NCI-H187 (cell line): ENCODE measurements at regions not wholly inside any gene's neighbourhood (a gene's known extent, or its start where the extent isn't known, plus 50 kb on each side); places are given as distances from the start of the nearest gene placed in this dataset.
"Not testable (repeated sequence)": the region's sequence is repeated elsewhere in the genome, so short reads cannot be mapped to it uniquely, and the experiment has no call there.

Source experiments
- DNase-seq, 2 experiments: peaks; one replicate each; lab custom pipeline; 2025; lab: John Stamatoyannopoulos, UW

DNA sequence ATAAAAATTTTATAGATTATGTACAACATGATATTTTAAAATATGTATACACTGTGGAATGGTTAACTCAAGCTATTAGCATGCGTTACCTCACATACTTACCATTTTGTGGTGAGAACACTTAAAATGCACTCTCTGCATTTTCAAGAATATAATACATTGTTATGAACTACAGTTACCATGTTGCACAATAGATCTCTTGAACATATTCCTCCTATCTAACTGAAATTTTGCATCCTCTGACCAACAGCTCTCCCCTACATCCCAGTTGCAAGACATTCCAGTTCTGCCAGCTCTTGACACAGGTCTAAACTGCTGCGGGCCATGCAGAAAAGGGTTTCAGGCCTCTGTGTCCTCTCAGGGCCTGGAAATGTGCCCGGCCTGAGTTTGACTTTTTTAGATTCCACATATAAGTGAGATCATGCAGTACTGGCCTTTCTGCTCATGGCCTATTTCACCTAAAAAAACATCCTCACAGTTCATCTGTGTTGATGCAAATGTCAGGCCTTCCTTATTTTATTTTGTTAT is 113.7 kb downstream of the CDCA7 start:
- no peak for DNase-seq

DNA sequence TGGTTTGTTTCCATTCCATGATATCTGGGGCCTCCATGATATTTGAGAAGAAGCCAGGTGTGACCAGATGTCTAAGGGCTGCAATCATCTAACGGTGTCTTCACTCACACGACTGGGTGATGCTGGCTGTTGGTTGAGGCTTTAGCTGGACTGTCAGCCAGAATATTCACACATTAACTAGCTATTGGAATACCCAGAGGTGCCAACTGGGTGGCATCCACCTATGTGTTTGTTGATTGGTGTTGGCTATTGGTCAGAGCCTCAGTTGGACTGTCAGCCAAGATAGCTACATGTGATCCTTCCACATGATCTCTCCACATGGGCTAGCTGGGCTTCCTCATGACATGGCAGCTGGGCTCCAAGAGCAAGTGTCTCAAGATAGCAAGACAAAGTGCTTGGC is 117.4 kb downstream of the CDCA7 start:
- no peak for DNase-seq

DNA sequence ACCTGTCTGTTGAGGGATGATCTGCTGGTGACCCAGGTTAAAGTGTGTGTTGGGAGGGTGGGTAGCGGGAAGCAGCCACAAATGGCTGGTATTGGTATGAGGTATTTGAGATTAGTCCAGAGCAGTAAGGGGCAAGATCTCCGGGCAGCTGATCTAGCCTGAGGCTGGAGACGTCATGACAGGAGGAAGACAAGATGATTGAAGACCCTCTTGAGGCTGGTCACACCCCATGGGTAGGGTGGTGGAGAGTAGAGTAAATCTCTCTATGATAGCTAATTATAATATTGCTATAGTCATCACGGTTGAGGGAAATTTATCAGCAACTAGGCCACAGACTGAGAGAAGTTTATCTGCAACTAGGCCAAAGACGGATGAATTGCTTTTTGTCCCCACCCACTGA is 128.5 kb downstream of the CDCA7 start:
- no peak for DNase-seq

- no peak for DNase-seq
Measured at GRCh38 chr2:173488861-173489260, 134.2 kb downstream of the CDCA7 start.

DNA sequence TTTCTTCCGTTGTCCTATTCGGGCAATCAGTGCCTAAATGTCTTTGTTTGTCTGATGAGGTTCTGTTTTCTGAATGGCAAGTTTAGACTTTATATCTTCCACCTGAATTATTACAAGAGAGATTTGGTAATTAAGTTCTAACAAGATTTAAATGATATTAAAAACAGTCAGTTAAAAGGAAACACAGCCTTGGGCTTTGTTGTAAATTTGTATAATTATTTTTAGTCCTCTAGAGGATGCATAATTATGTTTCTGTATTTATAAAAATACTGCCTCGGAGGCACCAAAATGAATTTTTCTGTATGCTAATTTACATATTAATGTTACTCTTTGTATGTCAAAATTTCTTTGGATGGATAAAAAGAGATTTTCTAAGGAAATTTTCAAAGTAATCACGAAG is 136.7 kb downstream of the CDCA7 start:
- no peak for DNase-seq

DNA sequence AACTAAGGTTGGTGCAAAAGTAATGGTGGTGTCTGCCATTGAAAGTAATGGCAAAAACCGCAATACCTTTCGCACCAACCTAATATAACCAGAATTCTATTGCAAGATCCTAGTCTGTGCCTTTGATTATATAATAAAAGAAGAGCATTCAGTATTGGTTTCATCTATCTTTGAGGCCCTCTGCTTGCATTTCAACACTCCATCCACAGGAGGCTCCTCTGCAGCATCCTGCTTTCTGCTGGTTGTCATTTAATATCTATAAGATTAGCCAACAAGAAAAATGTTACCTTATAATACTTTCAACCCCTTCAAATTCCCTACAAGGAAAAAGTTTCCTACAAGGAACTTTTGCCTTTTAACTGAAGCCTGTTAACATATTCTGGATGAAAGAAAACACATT is 139.2 kb downstream of the CDCA7 start:
- no peak for DNase-seq

GRCh38 chr2:173496746-173497145 is 142.1 kb downstream of the CDCA7 start:
- no peak for DNase-seq

- DNase-seq, result no peak
Measured at GRCh38 chr2:173500953-173501352, 146.3 kb downstream of the CDCA7 start.

DNA sequence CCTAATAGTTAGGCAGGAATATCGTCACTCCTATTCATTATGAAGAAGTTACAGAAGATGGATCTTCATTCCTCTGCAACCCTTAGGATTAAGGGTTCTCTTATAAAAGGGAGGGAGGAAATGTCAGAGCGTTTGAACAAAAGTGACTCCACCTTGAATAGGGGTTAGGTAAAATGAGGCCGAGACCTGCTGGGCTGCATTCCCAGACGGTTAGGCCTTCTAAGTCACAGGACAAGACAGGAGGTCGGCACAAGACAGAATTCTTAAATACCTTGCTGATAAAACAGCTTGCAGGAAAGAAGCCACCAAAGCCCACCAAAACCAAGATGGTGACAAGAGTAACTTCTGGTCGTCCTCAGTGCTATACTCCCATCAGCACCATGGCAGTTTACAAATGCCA is 147.6 kb downstream of the CDCA7 start:
- no peak for DNase-seq

DNA sequence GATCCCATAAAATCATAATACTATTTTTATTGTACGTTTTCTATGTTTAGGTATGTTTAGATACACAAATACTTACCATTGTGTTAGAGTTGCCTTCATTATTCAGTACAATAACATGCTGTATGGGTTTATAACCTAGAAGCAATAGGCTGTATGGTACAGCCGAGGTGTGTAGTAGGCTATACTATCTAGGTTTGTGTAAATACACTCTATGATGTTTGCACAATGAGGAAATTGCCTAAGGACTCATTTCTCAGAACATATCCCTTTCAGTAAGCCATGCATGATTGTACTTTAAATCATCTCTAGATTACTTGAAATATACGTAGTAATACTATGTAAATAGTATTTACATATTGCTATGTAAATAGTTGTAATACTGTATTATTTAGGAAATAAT is 156.7 kb downstream of the CDCA7 start:
- no peak for DNase-seq

DNA sequence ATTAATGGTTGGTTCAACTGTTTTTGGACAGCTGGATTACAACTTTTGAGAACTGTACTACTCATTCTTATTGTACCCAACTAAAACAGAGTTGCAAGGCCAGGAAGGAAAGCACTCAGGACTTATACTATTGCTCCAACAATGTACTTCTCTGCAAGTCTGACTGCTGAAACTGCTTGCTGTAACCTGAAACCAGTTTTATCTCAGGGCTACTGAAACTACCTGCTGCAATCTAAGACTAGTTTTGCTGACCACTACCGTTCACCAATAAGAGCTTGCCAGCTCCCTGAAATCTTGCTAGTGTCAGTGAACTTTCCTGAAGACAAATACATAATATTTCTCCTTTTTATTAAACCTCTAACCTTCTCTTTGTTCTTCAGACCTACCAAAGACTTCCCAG is 157.3 kb downstream of the CDCA7 start:
- DNase-seq, result no peak

DNA sequence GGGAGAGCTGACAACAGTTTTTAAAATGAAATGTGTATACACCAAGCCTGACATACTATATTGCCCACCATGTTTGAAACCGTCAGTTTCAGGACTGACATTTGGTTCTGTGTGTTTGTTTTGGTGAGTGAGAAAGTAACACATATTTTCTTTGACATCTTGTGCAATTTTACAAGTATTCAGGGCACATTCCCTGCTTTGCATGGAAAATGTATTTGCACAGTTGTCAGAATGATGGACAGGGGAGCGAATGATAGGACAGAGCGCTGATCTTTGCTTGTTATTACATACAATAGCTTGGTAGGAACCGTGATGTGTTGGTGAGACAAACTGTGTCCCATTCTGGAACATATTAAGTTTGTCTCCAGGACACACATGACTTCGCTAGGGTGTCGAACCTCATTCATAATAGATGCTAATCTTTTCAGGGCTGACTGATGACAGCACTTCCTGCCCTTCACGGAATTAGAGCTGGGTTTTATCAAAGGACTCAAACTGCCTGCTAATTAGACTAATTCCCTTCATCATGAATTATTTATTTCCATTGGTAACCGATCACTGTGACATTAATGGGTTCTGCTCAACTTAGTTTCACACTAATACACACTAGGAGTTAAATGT is 158.5 kb downstream of the CDCA7 start:
- DNase-seq, result no peak

DNA sequence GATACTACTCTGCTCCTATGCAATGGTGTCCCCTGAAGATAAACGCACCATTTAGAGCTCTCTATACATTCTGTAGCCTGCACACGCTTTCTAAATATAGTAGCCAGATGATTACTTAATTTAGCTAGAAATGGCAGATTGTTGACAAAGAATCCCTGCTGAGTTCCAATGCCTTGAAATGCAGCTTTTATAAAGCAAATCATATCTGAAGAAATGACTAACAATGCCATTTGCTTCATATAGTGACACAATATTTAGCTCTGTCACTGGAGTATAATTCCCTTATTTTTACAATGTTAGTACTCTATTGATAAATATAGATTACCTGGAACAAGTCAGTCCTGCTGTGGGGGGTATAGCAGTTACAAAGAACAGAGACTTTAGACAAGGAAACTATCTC is 166.2 kb downstream of the CDCA7 start:
- no peak for DNase-seq

- DNase-seq, result no peak
Measured at GRCh38 chr2:173521450-173522192, 166.9 kb downstream of the CDCA7 start.

DNA sequence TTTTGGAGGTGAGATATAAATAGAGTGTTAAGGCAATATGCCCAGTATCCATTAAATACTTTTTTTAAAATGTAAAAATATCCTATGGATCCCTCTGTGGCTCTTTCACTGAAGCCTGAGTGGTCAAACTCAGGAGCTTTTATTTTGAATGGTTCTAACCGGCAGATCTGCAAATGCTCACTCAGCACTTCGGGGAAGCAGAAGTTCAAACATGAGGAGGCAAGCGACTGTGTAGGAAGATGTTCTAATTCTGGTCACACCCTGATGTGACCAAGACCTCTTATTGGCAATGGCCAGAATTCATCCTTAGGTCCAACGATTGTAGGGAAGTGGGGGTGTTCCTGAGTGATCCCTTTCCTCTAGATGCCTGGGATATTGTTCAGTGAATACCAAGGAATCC is 168.8 kb downstream of the CDCA7 start:
- DNase-seq, result no peak

DNA sequence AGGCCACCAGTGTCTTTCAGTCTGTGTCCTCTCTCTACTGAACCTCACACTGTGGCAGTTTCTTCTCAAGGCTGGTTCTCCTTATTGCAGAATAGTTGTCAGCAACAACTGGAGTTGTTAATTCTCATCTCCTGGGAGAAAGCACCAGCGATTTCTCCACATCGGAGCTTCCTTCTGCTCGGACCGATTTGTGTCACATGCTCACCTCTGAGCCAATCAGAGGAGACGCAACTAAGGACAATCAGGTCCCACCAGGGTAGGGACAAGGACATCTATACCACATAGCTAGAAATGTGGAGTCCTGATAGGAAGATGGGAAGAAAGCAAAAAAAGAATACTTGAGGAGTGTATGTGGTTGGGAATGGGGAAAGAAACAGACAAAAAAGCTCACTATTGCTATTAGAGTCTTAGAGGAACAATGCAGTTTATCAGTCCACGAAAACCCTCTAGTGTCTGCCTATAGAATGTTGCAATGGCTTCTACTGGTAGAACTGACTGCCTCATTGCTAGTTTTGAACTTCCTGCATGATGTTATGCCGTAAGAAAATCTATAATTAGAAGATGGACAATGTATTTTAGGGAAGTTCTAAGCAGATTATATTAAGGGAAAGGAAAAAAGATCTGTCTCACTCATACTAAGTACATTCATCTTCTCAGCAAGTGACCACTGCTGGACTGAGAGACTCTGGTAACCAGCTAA is 169.7 kb downstream of the CDCA7 start:
- DNase-seq, result no peak

DNA sequence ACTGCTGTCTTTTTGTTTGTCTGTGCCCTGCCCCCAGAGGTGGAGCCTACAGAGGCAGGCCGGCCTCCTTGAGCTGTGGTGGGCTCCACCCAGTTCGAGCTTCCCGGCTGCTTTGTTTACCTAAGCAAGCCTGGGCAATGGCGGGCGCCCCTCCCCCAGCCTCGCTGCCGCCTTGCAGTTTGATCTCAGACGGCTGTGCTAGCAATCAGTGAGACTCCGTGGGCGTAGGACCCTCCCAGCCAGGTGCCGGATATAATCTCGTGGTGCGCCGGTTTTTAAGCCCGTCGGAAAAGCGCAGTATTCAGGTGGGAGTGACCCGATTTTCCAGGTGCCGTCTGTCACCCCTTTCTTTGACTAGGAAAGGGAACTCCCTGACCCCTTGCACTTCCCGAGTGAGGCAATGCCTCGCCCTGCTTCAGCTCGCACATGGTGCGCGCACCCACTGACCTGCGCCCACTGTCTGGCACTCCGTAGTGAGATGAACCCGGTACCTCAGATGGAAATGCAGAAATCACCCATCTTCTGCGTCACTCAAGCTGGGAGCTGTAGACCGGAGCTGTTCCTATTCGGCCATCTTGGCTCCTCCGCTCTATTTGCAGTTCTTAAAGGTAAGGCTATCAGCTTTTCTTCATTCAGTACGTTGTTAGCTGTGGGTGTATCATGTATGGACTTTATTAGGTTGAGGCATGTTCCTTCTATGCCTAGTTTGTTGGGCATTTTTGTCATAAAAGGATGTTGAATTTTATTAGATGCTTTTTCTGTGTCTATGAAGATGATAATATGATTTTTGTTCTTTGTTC is 178.3 kb downstream of the CDCA7 start:
- DNase-seq, result not testable (repeated sequence)

DNA sequence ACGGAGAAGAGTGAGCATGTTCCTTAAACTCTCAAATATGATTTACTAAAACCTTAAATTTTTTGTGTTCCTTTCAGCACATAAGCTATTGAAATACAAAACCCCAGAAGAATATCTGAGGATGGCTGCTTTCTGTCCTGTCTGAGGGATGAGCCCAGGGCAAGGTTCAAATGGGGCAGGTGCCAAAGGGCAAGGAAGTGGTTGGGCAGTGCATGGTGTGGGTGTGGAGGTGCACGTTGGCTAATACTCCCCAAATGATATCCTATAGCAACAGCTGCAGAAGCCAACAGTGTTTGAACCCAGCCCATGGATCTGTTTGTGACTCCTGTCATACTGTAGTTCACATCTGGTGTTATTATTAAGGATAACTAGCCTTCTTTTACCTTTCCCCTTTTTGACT is 183.0 kb downstream of the CDCA7 start:
- DNase-seq, result no peak

DNA sequence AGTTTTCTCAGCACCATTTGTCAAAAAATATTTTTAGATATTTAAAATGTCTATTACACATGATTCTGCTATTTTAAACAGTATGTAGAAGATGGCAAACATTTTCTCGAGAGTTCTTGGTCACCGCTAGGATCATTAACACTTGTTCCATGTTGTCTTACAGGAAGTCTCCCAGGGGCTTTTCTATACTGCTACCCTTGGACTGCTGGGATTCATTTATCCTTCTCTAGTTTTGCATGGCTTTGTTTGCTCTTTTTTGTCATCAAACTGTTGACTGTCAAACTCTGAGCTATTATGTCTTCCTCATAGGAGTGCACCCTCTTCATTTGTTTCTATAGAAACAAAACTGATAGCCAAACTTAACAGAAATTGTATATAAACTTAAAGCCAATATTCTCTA is 184.9 kb downstream of the CDCA7 start:
- DNase-seq, result no peak

DNA sequence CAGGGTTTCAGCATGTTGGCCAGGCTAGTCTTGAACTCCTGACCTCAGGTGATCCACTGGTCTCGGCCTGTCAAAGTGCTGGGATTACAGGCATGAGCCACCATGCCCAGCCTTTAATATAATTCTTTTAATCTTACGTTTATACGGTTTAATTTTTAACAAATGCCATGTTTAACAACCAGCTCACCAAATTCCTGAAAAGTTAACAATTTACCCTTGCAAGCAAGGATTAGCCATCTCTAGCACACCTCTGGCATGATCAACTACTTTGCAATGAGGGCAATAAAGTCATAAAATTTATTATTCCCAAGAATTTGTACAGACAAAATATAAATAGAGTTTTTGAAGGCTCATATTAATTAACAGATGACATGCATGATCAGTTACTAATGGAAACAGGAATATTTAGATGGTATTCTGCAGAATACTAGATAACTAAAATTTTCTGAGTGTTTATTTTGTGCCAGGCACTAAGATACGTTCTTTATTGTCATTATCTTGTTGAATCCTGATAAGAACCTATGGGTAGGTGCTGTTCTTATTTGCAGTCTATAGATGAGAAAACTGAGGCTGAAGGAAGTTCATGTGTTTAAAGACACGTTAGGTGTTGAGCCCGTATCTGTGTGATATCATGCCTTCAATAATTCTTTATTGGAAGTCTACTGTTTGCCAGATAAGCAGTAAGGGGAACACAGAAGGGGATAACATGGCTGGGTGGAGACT is 190.1 kb downstream of the CDCA7 start:
- no peak for DNase-seq

DNA sequence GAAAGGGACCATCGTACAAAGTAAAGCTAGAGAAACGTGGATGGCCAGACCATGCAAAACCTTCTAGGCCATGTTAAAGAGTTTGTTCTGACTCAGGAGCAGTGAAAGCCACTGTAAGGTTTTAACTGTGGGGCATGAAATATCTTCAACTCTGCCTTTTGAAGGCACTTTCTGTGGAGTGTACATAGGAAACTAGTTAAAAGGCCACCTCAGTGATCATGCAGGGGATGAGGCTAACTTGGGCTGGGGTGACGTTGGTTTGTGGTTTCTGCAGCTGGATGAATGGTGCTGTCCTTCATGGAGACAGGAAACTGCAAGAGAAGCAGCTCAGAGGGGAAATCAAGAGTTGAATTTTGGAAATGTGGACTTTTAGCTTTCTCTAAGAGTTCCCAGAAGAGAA is 190.7 kb downstream of the CDCA7 start:
- DNase-seq, result no peak

- DNase-seq, result no peak
Measured at GRCh38 chr2:173547499-173547898, 192.8 kb downstream of the CDCA7 start.
